Upper lobe of left lung (tissue), 6 donors: ENCODE measurements at regions not wholly inside any gene's neighbourhood (a gene's known extent, or its start where the extent isn't known, plus 50 kb on each side); places are given as distances from the start of the nearest gene placed in this dataset.

Experiments
- ATAC-seq, 2 donors: fragments of 200-7000 bp; cut with Tn5 transposase; one replicate each; pipeline ENCODE4 v1.9.1; 2022; ENCODE audit warnings: mild to moderate bottlenecking in 2 of 2, moderate library complexity in 2 of 2; ENCODE audit not compliant: low FRiP score in 2 of 2
- DNase-seq, 2 donors: peaks; one replicate each; pipeline ENCODE4 v3.0.0-alpha.2; 2019 to 2020
- H3K27ac ChIP-seq, 4 donors: fragments of 200-600 bp; sonication (generic); one replicate each; pipeline ENCODE4 v1.5.1; 2016 to 2019
- H3K27me3 ChIP-seq, 4 donors: fragments of 200-600 bp; sonication (generic); one replicate each; pipeline ENCODE4 v1.5.1; 2017 to 2019
- H3K36me3 ChIP-seq, 4 donors: fragments of 200-600 bp; sonication (generic); one replicate each; pipeline ENCODE4 v1.5.1; 2016 to 2019
- H3K4me1 ChIP-seq, 4 donors: fragments of 200-600 bp; sonication (generic); one replicate each; pipeline ENCODE4 v1.5.1; 2018 to 2019
- H3K4me3 ChIP-seq, 4 donors: fragments of 200-600 bp; sonication (generic); one replicate each; pipeline ENCODE4 v1.5.1; 2017 to 2019; ENCODE audit warnings: mild to moderate bottlenecking in 2 of 4, moderate library complexity in 1 of 4
- H3K9me3 ChIP-seq, 4 donors: fragments of 200-600 bp; sonication (generic); one replicate each; pipeline ENCODE4 v1.5.1; 2018 to 2019
- EP300 ChIP-seq, 4 donors: sonication (generic); formaldehyde crosslinking; IDR thresholded peaks; one replicate each; pipeline ENCODE4 v1.5.1; 2017; ENCODE audit warnings: antibody characterized with exemption in 4 of 4, control low read depth in 2 of 4
- POLR2A ChIP-seq, 4 donors: fragments of 450-650 bp; IDR thresholded peaks; one replicate each; pipeline ENCODE4 v1.5.1; 2016 to 2017; ENCODE audit warnings: antibody characterized with exemption in 4 of 4, mild to moderate bottlenecking in 2 of 4
- POLR2AphosphoS5 ChIP-seq, 2 donors: sonication (generic); formaldehyde crosslinking; IDR thresholded peaks; one replicate each; pipeline ENCODE4 v1.5.1; 2017; ENCODE audit warnings: antibody characterized with exemption in 2 of 2
- WGBS, 2 donors: methylation state at CpG; one replicate each; pipeline ENCODE4 v1.1.5; 2017 to 2018; 5-methylcytosine and 5-hydroxymethylcytosine counted together
- TF ChIP-seq, protein P1 (sequence below), 6 experiments: fragments of 450-650 bp in 4 of 6; fragments of 200-600 bp in 2 of 6; sonication (generic) in 2 of 6; IDR thresholded peaks; one replicate each; pipeline ENCODE4 v1.5.1; 2016 to 2019; ENCODE audit warnings: antibody characterized with exemption in 6 of 6
- donor health status: DM: no; HTN: no; CAD: no; lungs with moderate emphysema.
- donor health status: DM: no; HTN: yes; CAD: no; lungs with severe emphysema.

DNA sequence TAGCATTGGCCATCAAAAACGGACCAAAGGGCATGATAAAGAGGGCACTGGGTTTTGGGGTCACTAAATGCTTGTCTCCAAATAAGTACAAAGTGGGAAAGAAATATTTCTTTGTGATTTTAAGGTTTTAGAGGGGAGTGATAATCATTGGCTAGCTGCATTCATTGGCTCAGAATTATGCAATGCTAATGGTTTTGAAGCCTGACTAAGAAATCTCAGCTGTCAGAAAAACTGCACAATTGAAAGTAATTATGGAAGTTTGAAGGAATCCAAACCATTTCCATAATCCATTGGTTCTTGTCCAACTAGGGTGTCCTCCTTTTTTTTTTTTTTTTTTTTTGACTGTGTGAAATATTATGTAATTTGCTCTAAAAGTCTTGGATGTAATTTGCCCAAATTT is 88.2 kb upstream of the ARGLU1 start:
- TF ChIP-seq EP300 (IDR thresholded peaks at IDR 0.05) (no peak), POLR2AphosphoS5 (IDR thresholded peaks at IDR 0.05) (no peak), POLR2A (IDR thresholded peaks at IDR 0.05) (no peak)
- TF ChIP-seq, protein P1, sequence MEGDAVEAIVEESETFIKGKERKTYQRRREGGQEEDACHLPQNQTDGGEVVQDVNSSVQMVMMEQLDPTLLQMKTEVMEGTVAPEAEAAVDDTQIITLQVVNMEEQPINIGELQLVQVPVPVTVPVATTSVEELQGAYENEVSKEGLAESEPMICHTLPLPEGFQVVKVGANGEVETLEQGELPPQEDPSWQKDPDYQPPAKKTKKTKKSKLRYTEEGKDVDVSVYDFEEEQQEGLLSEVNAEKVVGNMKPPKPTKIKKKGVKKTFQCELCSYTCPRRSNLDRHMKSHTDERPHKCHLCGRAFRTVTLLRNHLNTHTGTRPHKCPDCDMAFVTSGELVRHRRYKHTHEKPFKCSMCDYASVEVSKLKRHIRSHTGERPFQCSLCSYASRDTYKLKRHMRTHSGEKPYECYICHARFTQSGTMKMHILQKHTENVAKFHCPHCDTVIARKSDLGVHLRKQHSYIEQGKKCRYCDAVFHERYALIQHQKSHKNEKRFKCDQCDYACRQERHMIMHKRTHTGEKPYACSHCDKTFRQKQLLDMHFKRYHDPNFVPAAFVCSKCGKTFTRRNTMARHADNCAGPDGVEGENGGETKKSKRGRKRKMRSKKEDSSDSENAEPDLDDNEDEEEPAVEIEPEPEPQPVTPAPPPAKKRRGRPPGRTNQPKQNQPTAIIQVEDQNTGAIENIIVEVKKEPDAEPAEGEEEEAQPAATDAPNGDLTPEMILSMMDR (IDR thresholded peaks at IDR 0.05) = no peak
- Histone ChIP-seq H3K4me3 (no peak overlapping the region), H3K27ac (no peak overlapping the region), H3K4me1 (peaks cover 0 to 2% (median 0%) of the 10 kb centered on the region in 4 donors), H3K27me3 (no peaks in the 10 kb centered on the region), H3K36me3 (no peaks in the 10 kb centered on the region), H3K9me3 (no peaks in the 10 kb centered on the region)
- no peak for DNase-seq
- 68 to 76% methylated on average over 1 of the region's 1 CpG for WGBS, 2 donors
- no peak for ATAC-seq

DNA sequence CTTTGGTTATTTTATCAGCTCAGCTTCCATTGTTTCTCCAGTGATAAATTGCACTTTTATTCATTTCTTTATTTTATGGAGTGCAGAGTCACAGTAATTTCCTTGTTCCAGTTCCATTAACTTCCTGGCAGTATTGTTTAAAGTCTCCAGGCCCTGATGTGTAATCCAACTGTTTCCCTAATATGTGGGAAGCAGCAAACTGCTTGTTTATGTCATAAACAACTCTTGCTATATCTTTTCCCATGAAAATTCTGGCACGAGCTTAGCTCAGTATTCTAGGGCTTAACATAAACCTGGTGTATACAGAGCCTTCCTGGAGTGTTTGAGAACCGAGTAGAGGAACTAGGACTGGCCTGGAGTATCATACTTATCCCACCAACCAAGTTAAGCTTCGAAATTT is 83.5 kb upstream of the ARGLU1 start:
- no peak overlapping the region for H3K4me3 ChIP-seq
- ATAC-seq (peak in 1 of 2 donors; percentile 51), DNase-seq (no peak)
- H3K9me3 ChIP-seq = no peaks in the 10 kb centered on the region
- H3K36me3 ChIP-seq = no peaks in the 10 kb centered on the region
- H3K27ac ChIP-seq = peak overlapping the region in 3 of 4 donors; percentile 45 to 71 (median 66)
- TF ChIP-seq EP300 (IDR thresholded peaks at IDR 0.05) (peak; percentile 14 to 83 (median 44)), POLR2AphosphoS5 (IDR thresholded peaks at IDR 0.05) (peak; percentile 38 to 56)
- TF ChIP-seq, protein P1 (IDR thresholded peaks at IDR 0.05) = no peak
- H3K27me3 ChIP-seq = no peaks in the 10 kb centered on the region
- H3K4me1 ChIP-seq = peaks cover 0 to 9% (median 2%) of the 10 kb centered on the region in 4 donors
- WGBS, 2 donors = 67 to 78% methylated on average over 3 of the region's 3 CpGs

DNA sequence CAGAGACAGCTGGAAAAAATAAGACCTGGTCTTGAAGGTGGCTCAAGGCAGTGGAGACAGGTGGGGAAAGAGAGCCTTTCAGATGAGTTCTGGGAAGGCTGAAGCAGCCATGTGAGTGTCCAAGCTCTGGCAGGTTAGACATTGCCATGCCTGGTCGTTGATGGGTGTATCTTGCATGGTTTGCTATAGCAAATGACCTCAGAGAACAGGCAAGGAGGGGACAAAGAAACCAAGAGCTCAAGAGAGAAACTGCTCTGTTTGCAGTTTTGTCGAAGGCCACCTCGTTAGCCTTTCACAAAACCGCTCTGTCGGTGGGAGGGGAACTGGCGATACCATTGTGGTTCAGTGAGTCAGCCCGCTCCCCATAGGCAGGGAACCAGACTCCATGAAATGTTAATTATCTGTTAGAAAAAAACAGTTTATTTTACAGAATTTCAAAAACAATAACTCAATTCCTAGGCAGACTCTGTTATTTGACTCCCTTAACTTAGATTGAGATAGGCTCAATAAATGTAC is 82.8 kb upstream of the ARGLU1 start:
- H3K27ac ChIP-seq = peak overlapping the region; percentile 31 to 71 (median 56)
- no peak overlapping the region for H3K4me3 ChIP-seq
- ATAC-seq = no peak
- no peaks in the 10 kb centered on the region for H3K27me3 ChIP-seq
- no peaks in the 10 kb centered on the region for H3K36me3 ChIP-seq
- 83 to 93% methylated on average over 7 of the region's 7 CpGs for WGBS, 2 donors
- DNase-seq = no peak
- H3K9me3 ChIP-seq = no peaks in the 10 kb centered on the region
- TF ChIP-seq POLR2A (IDR thresholded peaks at IDR 0.05) = no peak
- TF ChIP-seq POLR2AphosphoS5 (IDR thresholded peaks at IDR 0.05) = no peak
- TF ChIP-seq EP300 (IDR thresholded peaks at IDR 0.05) = no peak
- TF ChIP-seq, protein P1 (IDR thresholded peaks at IDR 0.05) = no peak
- peaks cover 0 to 9% (median 2%) of the 10 kb centered on the region in 4 donors for H3K4me1 ChIP-seq

DNA sequence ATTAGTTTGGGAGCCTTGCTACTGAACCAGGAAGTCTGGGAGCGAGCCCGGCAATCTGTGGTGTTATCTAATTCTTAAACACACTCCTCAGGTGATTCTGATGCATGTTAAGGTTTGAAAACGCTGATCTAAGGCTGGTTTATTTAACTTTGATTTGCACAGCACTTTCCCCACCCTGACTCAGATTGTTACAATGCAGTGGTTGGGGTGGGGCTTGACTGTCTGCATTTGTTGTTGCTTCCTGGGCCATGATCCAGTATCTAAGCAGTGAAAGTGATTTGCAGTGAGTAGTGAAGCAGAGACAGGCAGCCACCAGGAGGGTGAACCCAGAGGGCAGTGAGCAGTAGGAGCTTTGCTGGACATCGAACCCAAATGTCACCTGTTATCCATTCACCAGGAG is 81.6 kb upstream of the ARGLU1 start:
- Histone ChIP-seq H3K4me3 (no peak overlapping the region), H3K27me3 (no peaks in the 10 kb centered on the region), H3K4me1 (peaks cover 0 to 9% (median 2%) of the 10 kb centered on the region in 4 donors), H3K9me3 (no peaks in the 10 kb centered on the region), H3K27ac (peak overlapping the region in 3 of 4 donors; percentile 38 to 71 (median 66)), H3K36me3 (no peaks in the 10 kb centered on the region)
- WGBS, 2 donors = 42 to 65% methylated on average over 3 to 4 of the region's 4 CpGs
- peak; percentile 16 to 27 for ATAC-seq
- peak in 1 of 2 donors; percentile 18 for TF ChIP-seq POLR2AphosphoS5 (IDR thresholded peaks at IDR 0.05)
- no peak for TF ChIP-seq POLR2A (IDR thresholded peaks at IDR 0.05)
- DNase-seq = no peak

DNA sequence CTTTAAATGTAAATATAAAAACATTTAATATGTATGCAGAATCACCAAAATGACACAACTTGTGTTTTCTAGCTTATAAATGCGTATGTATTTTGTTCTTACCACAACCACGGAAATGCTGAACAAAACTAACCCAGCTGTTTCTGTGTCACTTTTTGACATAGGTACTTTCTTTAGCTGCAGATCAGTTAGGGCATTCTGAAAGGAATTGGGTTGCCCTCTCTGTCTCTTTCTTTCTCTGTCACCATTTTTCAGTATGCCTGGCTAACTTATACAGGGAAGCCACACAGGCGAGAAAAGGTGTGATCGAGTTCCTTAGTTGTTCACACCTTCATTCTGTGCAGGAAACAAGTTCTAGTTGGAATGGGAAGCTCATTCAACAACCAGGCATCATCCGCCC is 72.6 kb upstream of the ARGLU1 start:
- TF ChIP-seq POLR2AphosphoS5 (IDR thresholded peaks at IDR 0.05) (no peak), POLR2A (IDR thresholded peaks at IDR 0.05) (no peak), EP300 (IDR thresholded peaks at IDR 0.05) (no peak)
- TF ChIP-seq, protein P1 (IDR thresholded peaks at IDR 0.05) = no peak

More for the DNA sequence above, 72.6 kb upstream of the ARGLU1 start:
- Histone ChIP-seq H3K27ac (no peak overlapping the region), H3K36me3 (no peaks in the 10 kb centered on the region), H3K4me1 (peaks cover 0 to 5% (median 0%) of the 10 kb centered on the region in 4 donors), H3K4me3 (no peak overlapping the region), H3K27me3 (no peaks in the 10 kb centered on the region), H3K9me3 (no peaks in the 10 kb centered on the region)
- 86 to 97% methylated on average over 5 of the region's 5 CpGs for WGBS, 2 donors
- ATAC-seq (no peak), DNase-seq (no peak)
